Right atrium auricular region (tissue), 2 donors: ENCODE measurements at regions not wholly inside any gene's neighbourhood (a gene's known extent, or its start where the extent isn't known, plus 50 kb on each side); places are given as distances from the start of the nearest gene placed in this dataset.
"Not testable (repeated sequence)": the region's sequence is repeated elsewhere in the genome, so short reads cannot be mapped to it uniquely, and the experiment has no call there.

Experiments used
- DNase-seq: peaks from one replicate; pipeline ENCODE4 v3.0.0-alpha.2; 2019; ENCODE audit warnings: low spot score
- H3K27ac ChIP-seq, 2 donors: fragments of 200-600 bp; sonication (generic); 1 replicate in 1 of 2; 2 replicates in 1 of 2; pipeline ENCODE4 v1.5.1; 2016 to 2019
- H3K27me3 ChIP-seq, 2 donors: fragments of 200-600 bp; sonication (generic); one replicate each; pipeline versions ENCODE4 v1.5.1 to v1.6.0; 2017 to 2019
- H3K36me3 ChIP-seq: fragments of 200-600 bp; sonication (generic); one replicate; pipeline ENCODE4 v1.5.1; 2016
- H3K4me1 ChIP-seq, 2 donors: fragments of 200-600 bp; sonication (generic); one replicate each; pipeline versions ENCODE4 v1.5.1 to v1.6.0; 2017 to 2019
- H3K4me3 ChIP-seq, 2 donors: fragments of 200-600 bp; sonication (generic); 1 replicate in 1 of 2; 2 replicates in 1 of 2; pipeline ENCODE4 v1.5.1; 2017 to 2019; ENCODE audit warnings: mild to moderate bottlenecking in 1 of 2, moderate library complexity in 1 of 2
- H3K9me3 ChIP-seq, 2 donors: fragments of 200-600 bp; sonication (generic); one replicate each; pipeline ENCODE4 v1.5.1; 2019
- CTCF ChIP-seq, 2 donors: fragments of 200-600 bp; sonication (generic); IDR thresholded peaks; one replicate each; pipeline ENCODE4 v1.5.1; 2019; ENCODE audit warnings: antibody characterized with exemption in 2 of 2

GRCh38 chr2:184057910-184058309 is 540.4 kb upstream of the ZNF804A start:
- Histone ChIP-seq H3K4me3 (no peak overlapping the region), H3K27me3 (no peaks in the 10 kb centered on the region), H3K27ac (no peak overlapping the region), H3K9me3 (no peaks in the 10 kb centered on the region), H3K4me1 (no peaks in the 10 kb centered on the region), H3K36me3 (no peaks in the 10 kb centered on the region)
- no peak for DNase-seq
- no peak for TF ChIP-seq CTCF (IDR thresholded peaks at IDR 0.05)

GRCh38 chr2:184060268-184060667 is 538.1 kb upstream of the ZNF804A start:
- H3K4me3 ChIP-seq, DNase-seq, H3K27me3 ChIP-seq, H3K36me3 ChIP-seq, H3K27ac ChIP-seq, H3K9me3 ChIP-seq, H3K4me1 ChIP-seq: not testable (repeated sequence)

GRCh38 chr2:184067502-184067901 is 530.8 kb upstream of the ZNF804A start:
- H3K4me3 ChIP-seq = no peak overlapping the region
- H3K9me3 ChIP-seq = no peaks in the 10 kb centered on the region
- H3K27ac ChIP-seq = no peak overlapping the region
- TF ChIP-seq CTCF (IDR thresholded peaks at IDR 0.05) = no peak
- no peaks in the 10 kb centered on the region for H3K36me3 ChIP-seq
- H3K27me3 ChIP-seq = no peaks in the 10 kb centered on the region
- no peak for DNase-seq
- H3K4me1 ChIP-seq = no peaks in the 10 kb centered on the region

- no peak overlapping the region for H3K27ac ChIP-seq
- no peaks in the 10 kb centered on the region for H3K9me3 ChIP-seq
- H3K4me1 ChIP-seq = no peaks in the 10 kb centered on the region
- no peaks in the 10 kb centered on the region for H3K27me3 ChIP-seq
- no peak for TF ChIP-seq CTCF (IDR thresholded peaks at IDR 0.05)
- no peaks in the 10 kb centered on the region for H3K36me3 ChIP-seq
- DNase-seq = no peak
- H3K4me3 ChIP-seq = no peak overlapping the region
These were observed 525.9 kb upstream of the ZNF804A start for GRCh38 chr2:184072470-184072869.

GRCh38 chr2:184078496-184078895 is 519.8 kb upstream of the ZNF804A start:
- no peak overlapping the region for H3K4me3 ChIP-seq
- TF ChIP-seq CTCF (IDR thresholded peaks at IDR 0.05) = no peak
- no peaks in the 10 kb centered on the region for H3K36me3 ChIP-seq
- no peaks in the 10 kb centered on the region for H3K9me3 ChIP-seq
- no peak for DNase-seq
- no peak overlapping the region for H3K27ac ChIP-seq
- H3K4me1 ChIP-seq = no peaks in the 10 kb centered on the region
- H3K27me3 ChIP-seq = no peaks in the 10 kb centered on the region

GRCh38 chr2:184091456-184091855 is 506.9 kb upstream of the ZNF804A start:
- Histone ChIP-seq H3K27me3 (no peaks in the 10 kb centered on the region), H3K27ac (no peak overlapping the region), H3K4me3 (no peak overlapping the region), H3K36me3 (no peaks in the 10 kb centered on the region), H3K4me1 (no peaks in the 10 kb centered on the region), H3K9me3 (no peaks in the 10 kb centered on the region)
- TF ChIP-seq CTCF (IDR thresholded peaks at IDR 0.05) = no peak
- DNase-seq = no peak
